ENCODE measurements at regions not wholly inside any gene's neighbourhood (a gene's known extent, or its start where the extent isn't known, plus 50 kb on each side); places are given as distances from the start of the nearest gene placed in this dataset.

DNA sequence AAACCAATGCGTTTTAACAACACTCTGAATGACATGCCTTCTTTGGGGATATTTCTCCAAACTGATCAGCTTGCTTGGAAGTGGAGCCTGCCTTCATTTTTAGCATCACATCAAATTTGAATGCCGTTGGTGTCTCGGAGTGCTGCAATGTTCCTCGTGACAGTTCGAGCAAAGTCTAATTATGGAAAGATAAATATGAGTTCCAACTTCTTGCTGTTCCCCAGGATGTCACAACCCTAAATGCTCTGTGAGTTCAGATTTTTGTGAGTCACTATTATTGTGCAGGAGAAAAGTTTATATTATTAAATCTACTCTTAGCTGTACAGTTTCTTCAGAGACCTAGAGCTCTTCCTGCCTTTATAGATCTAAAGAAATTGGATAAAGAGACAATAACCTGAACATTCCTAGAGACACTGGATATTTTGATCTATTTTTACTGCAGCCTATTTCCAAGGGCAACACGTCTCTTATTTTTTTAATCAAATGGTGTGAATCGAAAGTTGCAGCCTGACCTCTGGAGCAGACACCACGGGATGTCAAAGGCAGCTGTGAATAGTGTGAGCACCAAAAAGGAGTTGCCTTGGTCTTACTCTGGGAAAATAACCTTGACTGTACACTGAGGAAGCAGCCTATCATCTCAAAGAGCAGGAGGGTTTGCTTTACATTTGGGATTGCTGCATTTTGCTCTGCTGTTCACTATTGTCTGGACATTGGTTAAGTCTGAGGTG, 330.1 kb downstream of the TDRD15 start:
- in situ Hi-C loops (cut with HindIII; ENCODE audit: low sequenced_read_pairs): no loop called here
- DNase-seq (ENCODE audit: low spot score): no peak

GRCh38 chr2:21454839-21455238, 331.1 kb downstream of the TDRD15 start:
- in situ Hi-C loops (cut with HindIII; ENCODE audit: low sequenced_read_pairs): no loop called here
- DNase-seq (ENCODE audit: low spot score): no peak

- in situ Hi-C loops (cut with HindIII; ENCODE audit: low sequenced_read_pairs): no loop called here
- no peak for DNase-seq (ENCODE audit: low spot score)
Observed at GRCh38 chr2:21461754-21462240, 338.0 kb downstream of the TDRD15 start.

DNA sequence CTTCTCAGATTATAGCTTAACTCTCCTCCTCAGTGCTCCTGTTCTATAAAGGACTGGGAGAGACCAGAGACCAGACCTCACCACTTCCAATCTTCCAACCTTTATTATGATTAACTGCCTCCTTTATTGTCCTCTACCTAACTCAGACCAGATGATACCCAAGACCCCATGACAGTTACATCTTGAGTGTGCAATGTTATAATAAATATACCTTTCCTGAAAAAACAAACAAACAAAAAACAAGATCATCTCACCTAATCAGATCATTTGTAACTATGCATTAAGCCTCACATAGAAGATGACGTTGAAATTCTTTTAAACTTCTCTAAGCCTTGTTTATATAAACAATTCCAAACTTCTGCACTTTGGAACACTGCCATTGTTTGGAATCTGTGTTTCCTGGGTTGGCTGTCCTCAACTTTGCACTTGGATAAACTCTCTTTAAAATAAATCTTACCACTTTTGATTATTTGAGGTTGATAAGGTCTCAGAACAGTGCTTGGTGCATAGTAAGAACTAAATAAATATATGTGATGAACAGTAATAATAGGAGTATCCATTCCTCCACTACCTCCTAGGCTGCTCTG, 342.7 kb downstream of the TDRD15 start:
- DNase-seq (ENCODE audit: low spot score): no peak
- in situ Hi-C loops (cut with HindIII; ENCODE audit: low sequenced_read_pairs): no loop called here

DNA sequence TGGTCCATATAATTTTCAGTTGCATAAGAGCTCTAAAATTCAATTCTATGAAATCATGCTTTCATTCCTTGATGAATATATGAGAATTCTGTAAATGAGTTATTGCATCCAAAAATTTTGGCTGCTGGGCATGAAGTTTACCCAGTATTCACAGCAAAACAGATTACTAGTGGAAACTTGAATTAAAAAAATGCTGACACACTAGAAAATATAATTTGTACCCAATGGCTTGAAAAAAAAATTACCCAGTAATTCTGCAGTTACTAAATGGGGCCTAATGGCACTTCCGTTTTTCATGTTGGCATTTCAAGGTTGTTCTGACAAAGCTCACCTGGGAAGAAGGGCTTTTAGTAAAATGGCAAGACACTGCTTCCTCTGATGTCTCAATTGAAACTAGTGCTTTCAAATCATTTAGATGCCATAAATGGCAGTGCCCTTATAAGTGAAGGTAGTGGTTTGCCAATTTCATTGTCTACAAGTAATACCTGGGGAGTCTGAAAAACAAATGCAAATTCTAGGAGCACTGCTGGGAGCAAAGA, 343.6 kb downstream of the TDRD15 start:
- DNase-seq (ENCODE audit: low spot score): no peak
- in situ Hi-C loops (cut with HindIII; ENCODE audit: low sequenced_read_pairs): no loop called here

GRCh38 chr2:21467910-21468309, 344.1 kb downstream of the TDRD15 start:
- DNase-seq (ENCODE audit: low spot score): no peak
- in situ Hi-C loops (cut with HindIII; ENCODE audit: low sequenced_read_pairs): no loop called here

- in situ Hi-C loops (cut with HindIII; ENCODE audit: low sequenced_read_pairs): no loop called here
- DNase-seq (ENCODE audit: low spot score): no peak
Observed at GRCh38 chr2:21468624-21469023, 344.9 kb downstream of the TDRD15 start.

DNA sequence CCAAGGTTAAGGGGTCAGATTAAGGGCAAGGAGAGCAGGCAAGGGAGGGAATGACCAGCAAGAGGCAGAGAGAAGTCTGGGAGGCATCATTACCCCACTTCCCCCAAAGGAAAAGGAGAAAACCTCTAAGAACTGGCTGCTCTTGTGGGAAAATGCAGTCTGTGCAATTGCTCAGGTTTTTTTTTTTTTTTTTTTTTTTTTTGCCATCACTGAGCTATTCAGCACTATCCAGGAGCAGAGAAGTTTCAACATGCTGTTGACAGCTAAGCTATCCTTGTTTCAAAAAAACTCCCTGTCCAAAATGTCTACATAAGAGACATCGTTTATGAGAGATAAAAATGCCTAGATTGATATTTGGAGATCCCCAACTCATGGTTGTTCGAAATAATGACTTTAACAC, 345.4 kb downstream of the TDRD15 start:
- no peak for DNase-seq (ENCODE audit: low spot score)
- in situ Hi-C loops (cut with HindIII; ENCODE audit: low sequenced_read_pairs): no loop called here

DNA sequence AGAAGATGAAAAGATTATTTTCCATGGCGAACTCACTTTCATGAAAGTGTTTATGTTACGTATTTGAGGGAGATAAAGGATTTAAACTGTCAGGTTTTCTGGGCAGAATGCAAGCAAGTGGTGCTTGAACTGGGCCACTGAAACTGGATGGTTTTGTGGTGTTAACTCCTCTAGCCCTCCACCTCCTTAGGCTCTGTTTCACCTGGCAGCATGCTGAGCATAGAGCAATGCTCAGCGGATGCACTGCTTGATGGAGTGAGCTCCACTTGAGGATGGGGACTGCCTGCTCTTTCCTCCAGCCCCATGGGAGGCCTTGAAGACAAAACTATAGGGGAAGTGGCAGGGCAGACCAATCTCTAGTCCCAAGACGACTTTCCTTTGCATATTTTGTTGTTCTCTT, 345.8 kb downstream of the TDRD15 start:
- in situ Hi-C loops (cut with HindIII; ENCODE audit: low sequenced_read_pairs): no loop called here
- no peak for DNase-seq (ENCODE audit: low spot score)

DNA sequence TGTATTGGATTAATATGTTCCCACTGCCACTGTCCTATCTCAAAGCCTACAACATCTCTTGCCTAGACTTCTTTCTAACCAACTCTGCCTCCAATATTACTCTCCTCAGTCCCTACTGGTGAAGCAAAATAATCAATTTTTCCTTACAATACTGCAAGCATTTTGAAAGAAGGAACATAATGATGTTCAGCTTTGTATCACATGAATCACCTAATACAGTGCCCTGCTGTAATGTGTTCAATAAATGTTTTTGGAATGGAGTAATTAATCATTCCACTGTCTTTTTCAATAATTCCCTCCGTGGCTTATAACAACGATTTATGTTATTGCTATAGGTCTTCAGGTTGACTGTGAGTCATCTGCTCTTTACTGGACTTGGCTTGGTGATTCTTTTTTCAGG, 356.4 kb downstream of the TDRD15 start:
- in situ Hi-C loops (cut with HindIII; ENCODE audit: low sequenced_read_pairs): no loop called here

GRCh38 chr2:21484643-21485042, 360.9 kb downstream of the TDRD15 start:
- DNase-seq (ENCODE audit: low spot score): no peak
- in situ Hi-C loops (cut with HindIII; ENCODE audit: low sequenced_read_pairs): no loop called here

More for the DNA sequence above, 356.4 kb downstream of the TDRD15 start:
- no peak for DNase-seq (ENCODE audit: low spot score)

DNA sequence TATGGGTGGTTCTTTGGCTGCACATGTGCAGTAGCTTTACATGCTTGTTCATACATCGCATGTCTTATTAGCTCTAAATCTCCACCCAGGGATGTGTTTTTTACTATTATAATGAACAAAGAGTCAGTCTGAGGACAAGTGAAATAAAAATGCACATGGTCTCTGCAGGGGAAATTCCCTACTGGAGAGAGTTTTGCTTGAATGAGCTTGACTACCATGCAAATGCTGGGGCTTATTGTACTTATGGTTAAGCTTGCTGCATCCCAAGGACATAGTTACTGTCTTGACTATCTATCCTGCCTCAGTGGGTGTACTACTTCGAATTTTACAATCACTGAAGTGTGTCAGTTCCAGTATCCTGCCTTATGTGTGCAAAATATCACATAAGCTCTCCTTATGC, 362.7 kb downstream of the TDRD15 start:
- DNase-seq (ENCODE audit: low spot score): no peak
- in situ Hi-C loops (cut with HindIII; ENCODE audit: low sequenced_read_pairs): no loop called here

DNA sequence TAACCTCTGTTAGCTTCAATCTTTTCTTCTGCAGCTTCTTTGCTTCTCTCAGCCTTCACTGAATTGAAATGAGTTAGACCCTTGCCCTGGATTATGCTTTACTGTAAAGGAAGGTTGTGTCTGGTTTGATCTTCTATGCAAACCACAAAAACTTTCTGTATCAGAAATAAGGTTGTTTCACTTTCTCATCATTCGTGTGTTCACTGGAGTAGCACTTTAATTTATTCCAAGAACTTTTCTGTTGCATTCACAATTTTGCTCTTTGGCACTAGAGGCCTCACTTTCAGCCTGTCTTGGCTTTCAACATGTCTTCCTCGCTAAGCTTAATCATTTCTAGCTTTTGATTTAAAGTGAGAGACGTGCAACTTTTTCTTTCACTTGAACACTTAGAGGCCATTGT, 365.3 kb downstream of the TDRD15 start:
- in situ Hi-C loops (cut with HindIII; ENCODE audit: low sequenced_read_pairs): no loop called here
- DNase-seq (ENCODE audit: low spot score): no peak

DNA sequence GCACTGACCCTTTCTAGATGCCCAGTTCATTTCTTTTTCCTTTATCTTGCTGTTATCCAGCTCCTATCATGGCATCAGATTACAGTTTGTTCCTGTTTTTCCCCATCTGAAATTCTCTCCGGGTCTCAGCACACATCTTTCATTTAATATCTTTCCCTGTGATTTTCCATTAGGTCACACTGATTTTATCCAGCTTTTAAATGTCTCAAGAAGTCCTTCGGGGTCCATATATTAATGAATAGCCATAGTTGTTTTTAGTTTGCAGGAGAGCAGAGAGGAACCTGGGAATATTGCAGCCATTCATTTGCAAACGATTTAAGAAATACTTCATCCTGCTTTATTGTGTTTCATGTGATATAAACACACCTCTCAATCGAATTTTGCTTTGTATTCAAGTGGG, 374.2 kb downstream of the TDRD15 start:
- no peak for DNase-seq (ENCODE audit: low spot score)
- in situ Hi-C loops (cut with HindIII; ENCODE audit: low sequenced_read_pairs): no loop called here

GRCh38 chr2:21500401-21500945, 376.7 kb downstream of the TDRD15 start:
- in situ Hi-C loops (cut with HindIII; ENCODE audit: low sequenced_read_pairs): no loop called here
- DNase-seq (ENCODE audit: low spot score): no peak

GRCh38 chr2:21501376-21502027, 377.7 kb downstream of the TDRD15 start:
- DNase-seq (ENCODE audit: low spot score): no peak
- in situ Hi-C loops (cut with HindIII; ENCODE audit: low sequenced_read_pairs): no loop called here

DNA sequence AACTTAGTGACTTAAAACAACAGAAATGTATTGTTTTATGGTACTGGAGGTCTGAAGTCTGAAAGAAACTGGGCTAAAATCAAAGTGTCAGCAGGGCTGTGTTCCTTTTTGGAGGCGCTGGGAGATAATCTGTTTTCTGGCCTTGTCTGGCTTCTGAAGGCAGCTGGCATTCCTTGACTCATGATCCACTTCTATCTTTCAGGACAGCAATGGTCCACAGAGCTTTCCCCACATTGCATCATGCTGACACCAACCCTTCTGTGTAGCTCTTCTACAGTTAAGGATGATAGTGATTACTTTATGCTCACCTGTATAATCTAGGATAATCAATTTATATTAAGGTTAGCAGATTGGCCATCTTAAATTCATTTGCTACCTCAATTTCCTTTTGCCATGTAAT, 392.1 kb downstream of the TDRD15 start:
- DNase-seq (ENCODE audit: low spot score): no peak
- in situ Hi-C loops (cut with HindIII; ENCODE audit: low sequenced_read_pairs): no loop called here

DNA sequence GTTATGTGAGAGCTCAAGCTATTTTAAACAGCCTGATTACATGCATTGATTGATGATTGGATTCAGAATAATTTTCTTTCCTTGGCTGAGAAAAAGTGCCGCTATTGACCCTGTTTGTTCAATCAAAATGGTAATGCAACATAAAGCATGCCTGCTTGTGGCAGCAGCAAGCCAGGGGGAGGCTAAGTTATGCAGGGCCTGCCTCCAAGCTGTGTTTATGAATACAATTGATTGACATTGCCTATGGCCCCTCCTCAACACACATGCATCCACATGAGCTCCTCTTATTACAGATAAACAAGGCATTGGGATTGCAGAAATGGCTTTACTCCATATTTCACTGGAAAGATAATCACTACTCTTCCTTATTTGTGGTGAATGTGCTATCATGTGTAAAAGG, 395.6 kb downstream of the TDRD15 start:
- in situ Hi-C loops (cut with HindIII; ENCODE audit: low sequenced_read_pairs): no loop called here
- no peak for DNase-seq (ENCODE audit: low spot score)

DNA sequence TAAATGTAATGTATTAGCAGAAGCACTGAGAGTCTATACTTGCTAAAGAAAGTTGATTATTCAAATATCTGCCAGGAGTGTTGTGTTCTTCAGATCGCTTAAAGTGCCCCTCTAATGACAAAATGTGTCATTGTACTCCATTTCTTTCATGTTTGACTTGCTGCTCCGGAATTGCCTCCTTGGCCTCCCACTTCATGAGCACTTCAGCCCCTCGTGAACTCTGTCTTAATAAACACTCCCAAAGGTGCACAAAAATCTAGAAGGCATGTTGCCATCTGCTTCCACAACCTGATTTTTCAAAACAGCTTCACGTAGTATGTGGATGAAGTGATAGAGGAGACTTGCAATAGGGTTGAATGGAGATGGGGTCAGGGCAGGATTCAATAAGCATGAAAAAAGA, 396.1 kb downstream of the TDRD15 start:
- DNase-seq (ENCODE audit: low spot score): no peak
- in situ Hi-C loops (cut with HindIII; ENCODE audit: low sequenced_read_pairs): no loop called here

GRCh38 chr2:21535826-21536225, 412.1 kb downstream of the TDRD15 start:
- no peak for DNase-seq (ENCODE audit: low spot score)
- in situ Hi-C loops (cut with HindIII; ENCODE audit: low sequenced_read_pairs): no loop called here
